ENCODE measurements at regions not wholly inside any gene's neighbourhood (a gene's known extent, or its start where the extent isn't known, plus 50 kb on each side); places are given as distances from the start of the nearest gene placed in this dataset.

- Histone ChIP-seq H4K5ac (ENCODE audit: insufficient read length, low read depth, low read length) (no peak overlapping the region), H3K4ac (replicated peaks; ENCODE audit: insufficient read length, low read depth, low read length) (no peak overlapping the region), H2BK120ac (replicated peaks; ENCODE audit: low read depth, low read length) (no peak overlapping the region), H3K9me3 (ENCODE audit: insufficient read depth in 2 of 2, low read depth in 1 of 2, low read length in 1 of 2) (no peaks in the 10 kb centered on the region), H3K9ac (replicated peaks in 1 of 4; ENCODE audit: extremely low read depth in 1 of 4, low read depth in 3 of 4, low read length in 3 of 4) (no peak overlapping the region), H3K79me2 (ENCODE audit: control insufficient read depth in 1 of 2, insufficient read depth in 2 of 2, low read length in 2 of 2) (no peaks in the 10 kb centered on the region), H4K20me1 (replicated peaks in 1 of 2; ENCODE audit: control insufficient read depth in 1 of 2, insufficient read depth in 2 of 2, low read length in 2 of 2) (no peaks in the 10 kb centered on the region), H4K8ac (ENCODE audit: extremely low read depth, insufficient read depth, low read length) (no peak overlapping the region), H3K27ac (ENCODE audit: low read depth, low read length) (no peak overlapping the region), H3K23me2 (ENCODE audit: low read depth, low read length) (no peaks in the 10 kb centered on the region), H3K4me2 (ENCODE audit: insufficient read depth in 1 of 2, low read depth in 2 of 2, low read length in 2 of 2) (no peak overlapping the region), H3K18ac (ENCODE audit: extremely low read depth, low read length) (no peak overlapping the region), H3K14ac (ENCODE audit: insufficient read length) (no peak overlapping the region), H2AFZ (ENCODE audit: low read length) (no peak overlapping the region), H2BK15ac (ENCODE audit: low read length) (no peak overlapping the region), H2AK5ac (ENCODE audit: low read depth, low read length) (no peak overlapping the region), H2BK12ac (ENCODE audit: low read depth, low read length) (no peak overlapping the region), H3K23ac (ENCODE audit: insufficient read length) (no peak overlapping the region), H2BK20ac (ENCODE audit: low read length) (no peak overlapping the region), H2BK5ac (ENCODE audit: low read depth, low read length) (no peak overlapping the region), H3K79me1 (ENCODE audit: low read depth, low read length) (no peaks in the 10 kb centered on the region), H3K56ac (replicated peaks; ENCODE audit: insufficient read length, low read depth, low read length) (no peak overlapping the region), H3K4me3 (ENCODE audit: extremely low read depth in 1 of 4, insufficient read depth in 2 of 4, low read depth in 3 of 4, low read length in 4 of 4) (no peak overlapping the region), H4K91ac (replicated peaks; ENCODE audit: insufficient read length, low read length) (no peak overlapping the region), H3K27me3 (replicated peaks in 1 of 4; ENCODE audit: control insufficient read depth in 3 of 4, extremely low read depth in 1 of 4, insufficient read depth in 3 of 4, low read length in 3 of 4) (peaks cover 0 to 5% (median 1%) of the 10 kb centered on the region in 4 experiments; a peak in 3 of 7 replicates), H3K4me1 (replicated peaks in 1 of 4; ENCODE audit: control insufficient read depth in 3 of 4, insufficient read depth in 4 of 4, low read length in 3 of 4) (no peaks in the 10 kb centered on the region), H3K36me3 (ENCODE audit: control insufficient read depth in 2 of 4, insufficient read depth in 4 of 4, low read length in 3 of 4) (no peaks in the 10 kb centered on the region)
- FAIRE-seq (no peak), DNase-seq (ENCODE audit: low read depth in 1 of 2, low spot score in 2 of 2) (no peak)
- ChIA-PET POLR2A (ENCODE audit: partially characterized antibody) (no interaction called here), CTCF (ENCODE audit: partially characterized antibody) (no interaction called here)
- WGBS, 2 experiments (ENCODE audit: extremely low coverage in 1 of 2, insufficient coverage in 1 of 2, insufficient read length in 1 of 2, insufficient replicate concordance in 2 of 2, low coverage in 1 of 2, low lambda C conversion rate in 2 of 2, missing lambda C conversion rate in 1 of 2) = 87% methylated on average over 1 of the region's 1 CpG; no CpG with 5 or more reads in 1 of the 2 experiments
- no peak for TF ChIP-seq BACH1 (IDR thresholded peaks at IDR 0.05; ENCODE audit: low read length)
- no peak for TF ChIP-seq POLR2A (IDR thresholded peaks at IDR 0.05; ENCODE audit: control extremely low read depth in 1 of 2, low read depth in 2 of 2, low read length in 2 of 2)
- TF ChIP-seq ATF3 (IDR thresholded peaks at IDR 0.05; ENCODE audit: insufficient read depth, low read depth, low read length) = no peak
- no peak for TF ChIP-seq GTF2F1 (IDR thresholded peaks at IDR 0.05; ENCODE audit: borderline replicate concordance, low read depth, low read length)
- no peak for TF ChIP-seq PHF8 (conservative IDR thresholded peaks at IDR 0.05; ENCODE audit: low read depth, low read length)
- no peak for TF ChIP-seq NANOG (IDR thresholded peaks at IDR 0.05; ENCODE audit: insufficient read depth, low read depth, low read length, poor library complexity, severe bottlenecking)
- no peak for TF ChIP-seq CTCF (IDR thresholded peaks at IDR 0.05; ENCODE audit: control extremely low read depth in 1 of 3, insufficient read depth in 1 of 3, low read depth in 1 of 3, low read length in 3 of 3)
- no peak for TF ChIP-seq SUZ12 (IDR thresholded peaks at IDR 0.05; ENCODE audit: low read length)
- TF ChIP-seq KDM1A (IDR thresholded peaks at IDR 0.05; ENCODE audit: borderline replicate concordance, low read length) = no peak
- TF ChIP-seq MAX (IDR thresholded peaks at IDR 0.05) = no peak
- TF ChIP-seq CHD1 (IDR thresholded peaks at IDR 0.05; ENCODE audit: low read depth, low read length) = no peak
- no peak for TF ChIP-seq SIRT6 (IDR thresholded peaks at IDR 0.05; ENCODE audit: low read length)
Observed at GRCh38 chr9:31740705-31741104, 643.7 kb upstream of the ACO1 start.
